ENCODE measurements at regions not wholly inside any gene's neighbourhood (a gene's known extent, or its start where the extent isn't known, plus 50 kb on each side); places are given as distances from the start of the nearest gene placed in this dataset.

- ChIA-PET POLR2A (ENCODE audit: partially characterized antibody) (no interaction called here), CTCF (ENCODE audit: partially characterized antibody) (interaction anchor here (0.7 kb wide), 1 partner anchor 17 kb away, joined by 3 read pairs; no protein-coding TSS in a partner anchor)
- no peak overlapping the region for H3K56ac ChIP-seq (replicated peaks; ENCODE audit: insufficient read length, low read depth, low read length)
- H3K18ac ChIP-seq (ENCODE audit: extremely low read depth, low read length): no peak overlapping the region
- H4K5ac ChIP-seq (ENCODE audit: insufficient read length, low read depth, low read length): no peak overlapping the region
- no peak overlapping the region for H3K4me2 ChIP-seq (ENCODE audit: insufficient read depth in 1 of 2, low read depth in 2 of 2, low read length in 2 of 2)
- no peak overlapping the region for H3K14ac ChIP-seq (ENCODE audit: insufficient read length)
- no peaks in the 10 kb centered on the region for H4K20me1 ChIP-seq (replicated peaks in 1 of 2; ENCODE audit: control insufficient read depth in 1 of 2, insufficient read depth in 2 of 2, low read length in 2 of 2)
- no peak overlapping the region for H2BK15ac ChIP-seq (ENCODE audit: low read length)
- no peak overlapping the region for H4K8ac ChIP-seq (ENCODE audit: extremely low read depth, insufficient read depth, low read length)
- H2BK5ac ChIP-seq (ENCODE audit: low read depth, low read length): no peak overlapping the region
- TF ChIP-seq NRF1 (IDR thresholded peaks at IDR 0.05; ENCODE audit: low read depth, low read length): no peak
- no peak for TF ChIP-seq POLR2AphosphoS5 (IDR thresholded peaks at IDR 0.05; ENCODE audit: low read depth, low read length)
- TF ChIP-seq KDM1A (IDR thresholded peaks at IDR 0.05; ENCODE audit: borderline replicate concordance, low read length): no peak
- no peak for TF ChIP-seq KDM5A (IDR thresholded peaks at IDR 0.05; ENCODE audit: low read length)
- no peak for TF ChIP-seq MAFK (IDR thresholded peaks at IDR 0.05; ENCODE audit: low read depth, low read length)
- TF ChIP-seq POLR2A (IDR thresholded peaks at IDR 0.05; ENCODE audit: control extremely low read depth in 1 of 2, low read depth in 2 of 2, low read length in 2 of 2): no peak
- no peak for TF ChIP-seq CBX5 (IDR thresholded peaks at IDR 0.05; ENCODE audit: low read depth, low read length)
- TF ChIP-seq TCF12 (IDR thresholded peaks at IDR 0.05; ENCODE audit: low read depth, low read length): no peak
- no peaks in the 10 kb centered on the region for H3K79me1 ChIP-seq (ENCODE audit: low read depth, low read length)
- no peak overlapping the region for H3K9ac ChIP-seq (replicated peaks in 1 of 4; ENCODE audit: extremely low read depth in 1 of 4, low read depth in 3 of 4, low read length in 3 of 4)
- no peaks in the 10 kb centered on the region for H3K23me2 ChIP-seq (ENCODE audit: low read depth, low read length)
- H3K9me3 ChIP-seq (ENCODE audit: insufficient read depth in 2 of 2, low read depth in 1 of 2, low read length in 1 of 2): no peaks in the 10 kb centered on the region
- 0% methylated on average over 1 of the region's 1 CpG; no CpG with 5 or more reads in 1 of the 2 experiments for WGBS, 2 experiments (ENCODE audit: extremely low coverage in 1 of 2, insufficient coverage in 1 of 2, insufficient read length in 1 of 2, insufficient replicate concordance in 2 of 2, low coverage in 1 of 2, low lambda C conversion rate in 2 of 2, missing lambda C conversion rate in 1 of 2)
- H2BK120ac ChIP-seq (replicated peaks; ENCODE audit: low read depth, low read length): no peak overlapping the region
- H3K23ac ChIP-seq (ENCODE audit: insufficient read length): no peak overlapping the region
- H3K4me3 ChIP-seq (ENCODE audit: extremely low read depth in 1 of 4, insufficient read depth in 2 of 4, low read depth in 3 of 4, low read length in 4 of 4): no peak overlapping the region
- H3K4me1 ChIP-seq (replicated peaks in 1 of 4; ENCODE audit: control insufficient read depth in 3 of 4, insufficient read depth in 4 of 4, low read length in 3 of 4): no peaks in the 10 kb centered on the region
- H3K36me3 ChIP-seq (ENCODE audit: control insufficient read depth in 2 of 4, insufficient read depth in 4 of 4, low read length in 3 of 4): no peaks in the 10 kb centered on the region
- no peak overlapping the region for H2BK20ac ChIP-seq (ENCODE audit: low read length)
- no peaks in the 10 kb centered on the region for H3K79me2 ChIP-seq (ENCODE audit: control insufficient read depth in 1 of 2, insufficient read depth in 2 of 2, low read length in 2 of 2)
- H3K27me3 ChIP-seq (replicated peaks in 1 of 4; ENCODE audit: control insufficient read depth in 3 of 4, extremely low read depth in 1 of 4, insufficient read depth in 3 of 4, low read length in 3 of 4): no peaks in the 10 kb centered on the region
- no peak overlapping the region for H4K91ac ChIP-seq (replicated peaks; ENCODE audit: insufficient read length, low read length)
- H2AK5ac ChIP-seq (ENCODE audit: low read depth, low read length): no peak overlapping the region
- no peak overlapping the region for H2AFZ ChIP-seq (ENCODE audit: low read length)
- FAIRE-seq (no peak), DNase-seq (ENCODE audit: low read depth in 1 of 2, low spot score in 2 of 2) (no peak)
- no peak overlapping the region for H2BK12ac ChIP-seq (ENCODE audit: low read depth, low read length)
- no peak overlapping the region for H3K4ac ChIP-seq (replicated peaks; ENCODE audit: insufficient read length, low read depth, low read length)
- H3K27ac ChIP-seq (ENCODE audit: low read depth, low read length): no peak overlapping the region
These were observed 287.8 kb upstream of the SLC39A10 start for GRCh38 chr2:195369218-195369587.
